Limb (tissue), 2 donors: ENCODE measurements at regions not wholly inside any gene's neighbourhood (a gene's known extent, or its start where the extent isn't known, plus 50 kb on each side); places are given as distances from the start of the nearest gene placed in this dataset.

Source experiments
- DNase-seq, 2 donors: peaks; one replicate each; pipeline ENCODE4 v3.0.0-alpha.2; 2016; ENCODE audit errors: extremely low spot score in 2 of 2

GRCh38 chrX:68947882-68948605 is 119.2 kb downstream of the EFNB1 start:
- DNase-seq, result no peak

GRCh38 chrX:68945603-68946228 is 116.9 kb downstream of the EFNB1 start:
- DNase-seq, result no peak

GRCh38 chrX:68945081-68945602 is 116.3 kb downstream of the EFNB1 start:
- no peak for DNase-seq

- DNase-seq, result no peak
Measured at GRCh38 chrX:68944211-68944610, 115.4 kb downstream of the EFNB1 start.

GRCh38 chrX:68942840-68943239 is 114.0 kb downstream of the EFNB1 start:
- no peak for DNase-seq

GRCh38 chrX:68942104-68942503 is 113.3 kb downstream of the EFNB1 start:
- DNase-seq, result no peak

GRCh38 chrX:68941385-68941952 is 112.6 kb downstream of the EFNB1 start:
- no peak for DNase-seq

- no peak for DNase-seq
Measured at GRCh38 chrX:68940601-68941000, 111.8 kb downstream of the EFNB1 start.

- DNase-seq, result no peak
Measured at GRCh38 chrX:68939868-68940267, 111.0 kb downstream of the EFNB1 start.

GRCh38 chrX:68938244-68939004 is 109.6 kb downstream of the EFNB1 start:
- no peak for DNase-seq

GRCh38 chrX:68937581-68937980 is 108.8 kb downstream of the EFNB1 start:
- no peak for DNase-seq

- DNase-seq, result no peak
Measured at GRCh38 chrX:68936608-68937007, 107.8 kb downstream of the EFNB1 start.

GRCh38 chrX:68936126-68936525 is 107.3 kb downstream of the EFNB1 start:
- DNase-seq, result no peak

GRCh38 chrX:68935362-68935761 is 106.5 kb downstream of the EFNB1 start:
- no peak for DNase-seq

- no peak for DNase-seq
Measured at GRCh38 chrX:68934922-68935321, 106.1 kb downstream of the EFNB1 start.

GRCh38 chrX:68934421-68934820 is 105.6 kb downstream of the EFNB1 start:
- DNase-seq, result no peak

- DNase-seq, result no peak
Measured at GRCh38 chrX:68932611-68933010, 103.8 kb downstream of the EFNB1 start.

GRCh38 chrX:68931345-68931744 is 102.5 kb downstream of the EFNB1 start:
- no peak for DNase-seq

GRCh38 chrX:68930542-68931317 is 101.9 kb downstream of the EFNB1 start:
- no peak for DNase-seq

GRCh38 chrX:68929332-68930150 is 100.7 kb downstream of the EFNB1 start:
- no peak for DNase-seq
